ACC112 (cell line): ENCODE measurements at regions not wholly inside any gene's neighbourhood (a gene's known extent, or its start where the extent isn't known, plus 50 kb on each side); places are given as distances from the start of the nearest gene placed in this dataset.

Experiments
- H2AFZ ChIP-seq: fragments of 200-600 bp; sonication (generic); one replicate; pipeline ENCODE4 v1.6.0; 2017; ENCODE audit warnings: antibody characterized with exemption, low read length; ENCODE audit not compliant: unreplicated experiment
- H3K27ac ChIP-seq: fragments of 200-600 bp; sonication (generic); 2 replicates; pipeline ENCODE4 v1.5.1; 2014; ENCODE audit warnings: low read depth, mild to moderate bottlenecking, antibody characterized with exemption, low read length, moderate library complexity
- H3K27me3 ChIP-seq: fragments of 200-600 bp; sonication (generic); 2 replicates; pipeline ENCODE4 v1.6.1; 2014; ENCODE audit warnings: mild to moderate bottlenecking, antibody characterized with exemption, low read length, moderate library complexity, mixed read lengths; ENCODE audit not compliant: insufficient read depth
- H3K36me3 ChIP-seq: fragments of 200-600 bp; sonication (generic); 2 replicates; pipeline ENCODE4 v1.6.1; 2016; ENCODE audit warnings: mild to moderate bottlenecking, antibody characterized with exemption, low read length, moderate library complexity, mixed read lengths; ENCODE audit not compliant: insufficient read depth
- H3K4me1 ChIP-seq: fragments of 200-600 bp; sonication (generic); one replicate; pipeline ENCODE4 v1.6.1; 2016; ENCODE audit warnings: low read length, mixed read lengths; ENCODE audit not compliant: insufficient read depth, unreplicated experiment, control insufficient read depth
- H3K4me3 ChIP-seq: fragments of 200-600 bp; sonication (generic); 2 replicates; pipeline ENCODE4 v1.5.1; 2014; ENCODE audit warnings: mild to moderate bottlenecking, low read depth, low read length
- H3K79me2 ChIP-seq: fragments of 200-600 bp; sonication (generic); one replicate; pipeline ENCODE4 v1.6.0; 2016; ENCODE audit warnings: low read length; ENCODE audit not compliant: control insufficient read depth, unreplicated experiment, insufficient read depth

DNA sequence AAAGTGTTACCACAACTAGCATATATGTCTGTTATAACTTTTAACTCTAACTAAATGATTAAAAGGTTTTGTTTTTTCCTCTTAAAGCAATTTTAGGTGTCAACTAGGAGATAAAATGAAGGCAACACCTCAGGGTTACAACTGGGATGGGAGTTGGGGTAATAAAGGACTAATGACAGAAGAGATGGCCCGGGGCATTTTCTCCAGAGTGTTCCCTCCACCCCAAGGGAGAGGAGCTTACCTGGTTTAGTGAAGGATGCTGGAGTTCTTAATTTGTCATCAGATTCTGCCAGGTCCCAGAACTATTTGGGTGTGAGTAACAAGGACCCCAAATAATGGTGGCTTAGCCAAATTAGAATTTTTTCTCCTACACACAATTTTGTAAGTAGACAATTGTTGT lies 260.3 kb downstream of the CD109 start:
- H3K36me3 ChIP-seq: no peaks in the 10 kb centered on the region
- H2AFZ ChIP-seq: no peak overlapping the region
- no peak overlapping the region for H3K27ac ChIP-seq
- H3K4me1 ChIP-seq: no peaks in the 10 kb centered on the region
- H3K27me3 ChIP-seq: no peaks in the 10 kb centered on the region
- no peak overlapping the region for H3K4me3 ChIP-seq
- H3K79me2 ChIP-seq: no peaks in the 10 kb centered on the region

GRCh38 chr6:73955800-73956199 lies 259.8 kb downstream of the CD109 start:
- no peaks in the 10 kb centered on the region for H3K79me2 ChIP-seq
- H3K27ac ChIP-seq: no peak overlapping the region
- no peaks in the 10 kb centered on the region for H3K36me3 ChIP-seq
- no peaks in the 10 kb centered on the region for H3K27me3 ChIP-seq
- no peak overlapping the region for H3K4me3 ChIP-seq
- no peaks in the 10 kb centered on the region for H3K4me1 ChIP-seq
- H2AFZ ChIP-seq: no peak overlapping the region

DNA sequence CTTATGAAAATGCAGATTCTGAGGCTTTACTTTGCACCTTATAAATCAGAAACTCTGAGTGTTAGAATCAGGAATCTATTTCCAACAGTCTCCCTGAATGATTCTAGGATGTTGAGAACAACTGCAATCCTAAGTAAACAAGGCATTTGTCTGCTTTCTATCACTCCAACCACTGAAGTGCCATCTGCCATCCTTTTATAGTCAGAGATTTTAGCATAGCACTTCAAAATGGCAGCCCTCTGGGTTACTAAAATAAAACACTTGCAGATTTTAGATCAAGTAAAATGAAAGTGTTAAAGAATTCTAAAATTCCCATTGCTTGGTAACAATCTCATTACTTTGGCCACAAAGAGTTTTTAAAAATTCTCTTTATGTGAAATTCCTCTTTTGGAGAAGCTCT lies 258.9 kb downstream of the CD109 start:
- H3K27ac ChIP-seq: no peak overlapping the region
- no peaks in the 10 kb centered on the region for H3K27me3 ChIP-seq
- H3K36me3 ChIP-seq: no peaks in the 10 kb centered on the region
- no peaks in the 10 kb centered on the region for H3K79me2 ChIP-seq
- no peak overlapping the region for H2AFZ ChIP-seq
- no peak overlapping the region for H3K4me3 ChIP-seq
- H3K4me1 ChIP-seq: no peaks in the 10 kb centered on the region

DNA sequence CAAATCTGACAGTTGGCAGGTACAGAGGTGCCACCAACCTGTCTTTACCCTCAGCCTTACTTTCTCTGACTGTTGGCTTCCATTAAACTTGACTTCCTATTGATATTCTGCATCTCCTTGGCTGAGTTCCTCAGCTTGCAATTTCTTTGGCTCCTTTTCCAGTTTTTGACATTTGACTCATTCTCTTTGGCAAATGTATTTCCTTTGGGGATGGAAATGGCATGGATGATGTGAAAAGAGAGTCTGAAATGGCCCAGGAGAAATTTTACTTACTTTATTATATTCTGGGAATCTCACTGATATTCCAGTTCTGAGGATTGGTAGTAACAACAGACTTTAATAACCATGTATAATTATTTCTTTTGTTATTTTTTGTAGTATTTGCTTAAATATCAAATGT lies 255.2 kb downstream of the CD109 start:
- no peak overlapping the region for H3K27ac ChIP-seq
- H3K36me3 ChIP-seq: no peaks in the 10 kb centered on the region
- H3K4me1 ChIP-seq: no peaks in the 10 kb centered on the region

GRCh38 chr6:73943930-73944652 lies 248.1 kb downstream of the CD109 start:
- Histone ChIP-seq H3K4me1 (peaks cover 13% of the 10 kb centered on the region), H3K36me3 (no peaks in the 10 kb centered on the region), H3K4me3 (no peak overlapping the region), H3K79me2 (no peaks in the 10 kb centered on the region), H3K27ac (no peak overlapping the region), H3K27me3 (no peaks in the 10 kb centered on the region), H2AFZ (no peak overlapping the region)

More for the DNA sequence above, 255.2 kb downstream of the CD109 start:
- Histone ChIP-seq H3K4me3 (no peak overlapping the region), H2AFZ (no peak overlapping the region), H3K79me2 (no peaks in the 10 kb centered on the region), H3K27me3 (no peaks in the 10 kb centered on the region)

DNA sequence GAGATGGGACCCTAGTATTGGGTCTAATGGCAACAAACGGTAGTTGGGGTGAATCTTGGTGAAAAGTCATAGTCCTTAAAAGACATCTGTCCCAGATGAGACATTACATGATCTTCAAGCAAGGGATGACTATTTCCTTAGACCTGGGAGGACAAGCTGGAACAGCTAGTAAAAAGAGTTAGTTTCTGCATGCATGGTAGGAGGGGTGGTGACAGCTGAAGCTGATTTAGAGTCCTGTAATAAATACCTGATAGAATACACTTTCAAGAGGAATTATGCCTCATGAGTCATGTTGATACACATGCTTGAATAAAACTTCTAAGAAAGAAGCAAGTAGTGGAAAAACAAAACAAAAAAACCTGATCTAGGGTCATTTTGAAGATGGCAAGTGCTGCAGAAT lies 247.4 kb downstream of the CD109 start:
- Histone ChIP-seq H2AFZ (no peak overlapping the region), H3K79me2 (no peaks in the 10 kb centered on the region), H3K27me3 (no peaks in the 10 kb centered on the region), H3K36me3 (no peaks in the 10 kb centered on the region), H3K27ac (no peak overlapping the region), H3K4me1 (peaks cover 13% of the 10 kb centered on the region), H3K4me3 (no peak overlapping the region)

DNA sequence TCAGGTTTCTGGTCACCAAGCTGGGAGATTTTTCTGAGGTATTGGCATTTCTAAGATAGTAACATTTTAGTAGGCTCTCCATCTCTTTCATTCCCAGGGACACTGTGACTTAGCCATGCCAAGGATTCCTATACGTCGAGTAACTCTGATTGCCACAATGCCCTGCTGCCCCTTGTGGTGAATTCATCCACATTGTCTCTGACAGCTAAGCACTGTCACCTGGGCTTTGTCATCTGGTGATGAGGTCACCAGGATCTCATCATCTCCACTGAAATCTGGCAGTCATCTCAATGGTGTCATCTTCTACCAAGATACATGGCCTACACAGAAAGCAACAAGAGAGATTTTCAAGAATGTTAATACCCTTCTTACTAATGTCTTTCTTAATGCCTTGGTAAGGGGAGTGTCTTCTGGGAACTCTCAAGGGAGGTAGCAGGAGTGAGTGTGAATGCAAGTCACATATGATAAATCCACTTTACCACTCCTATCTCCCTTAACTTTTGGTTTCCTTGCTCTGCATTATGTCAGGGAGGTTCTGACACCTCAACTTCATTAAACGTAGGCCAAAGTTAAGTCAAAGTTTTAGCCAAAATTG lies 246.7 kb downstream of the CD109 start:
- Histone ChIP-seq H3K4me3 (no peak overlapping the region), H3K27me3 (no peaks in the 10 kb centered on the region), H3K27ac (peak overlapping the region; percentile 10; the same call in 1 of the 2 replicates), H3K79me2 (no peaks in the 10 kb centered on the region), H3K36me3 (no peaks in the 10 kb centered on the region), H3K4me1 (peaks cover 13% of the 10 kb centered on the region), H2AFZ (no peak overlapping the region)

DNA sequence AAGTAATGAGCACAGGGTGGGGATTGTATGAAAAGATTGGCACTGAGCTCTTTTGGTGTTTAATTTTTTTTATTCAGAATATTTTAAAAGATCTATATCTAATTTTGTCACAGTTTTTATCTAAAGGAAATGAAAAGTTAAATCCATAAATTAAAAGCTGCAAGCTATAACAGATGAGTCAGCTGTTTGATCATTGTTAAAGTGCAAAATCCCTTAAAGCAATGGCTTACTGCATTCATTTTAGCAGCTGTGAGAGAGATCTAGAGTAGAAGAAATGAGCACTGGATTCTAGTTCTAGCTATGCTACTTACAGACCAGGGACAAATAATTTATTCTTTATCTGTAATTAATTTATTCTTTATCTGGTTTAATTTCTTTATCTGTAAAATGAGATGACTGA lies 245.9 kb downstream of the CD109 start:
- Histone ChIP-seq H3K36me3 (no peaks in the 10 kb centered on the region), H3K4me3 (no peak overlapping the region), H3K27ac (no peak overlapping the region), H3K27me3 (no peaks in the 10 kb centered on the region), H3K79me2 (no peaks in the 10 kb centered on the region), H2AFZ (no peak overlapping the region), H3K4me1 (peaks cover 13% of the 10 kb centered on the region)

GRCh38 chr6:73937805-73938204 lies 241.8 kb downstream of the CD109 start:
- no peak overlapping the region for H2AFZ ChIP-seq
- H3K4me3 ChIP-seq: no peak overlapping the region
- no peaks in the 10 kb centered on the region for H3K27me3 ChIP-seq
- H3K4me1 ChIP-seq: peaks cover 5% of the 10 kb centered on the region
- no peak overlapping the region for H3K27ac ChIP-seq
- no peaks in the 10 kb centered on the region for H3K79me2 ChIP-seq
- no peaks in the 10 kb centered on the region for H3K36me3 ChIP-seq

- H3K27me3 ChIP-seq: peaks cover 21% of the 10 kb centered on the region
- H2AFZ ChIP-seq: no peak overlapping the region
- H3K27ac ChIP-seq: no peak overlapping the region
- H3K36me3 ChIP-seq: no peaks in the 10 kb centered on the region
- no peak overlapping the region for H3K4me3 ChIP-seq
- no peaks in the 10 kb centered on the region for H3K4me1 ChIP-seq
- H3K79me2 ChIP-seq: no peaks in the 10 kb centered on the region
These were observed 236.9 kb downstream of the CD109 start for GRCh38 chr6:73932866-73933265.

DNA sequence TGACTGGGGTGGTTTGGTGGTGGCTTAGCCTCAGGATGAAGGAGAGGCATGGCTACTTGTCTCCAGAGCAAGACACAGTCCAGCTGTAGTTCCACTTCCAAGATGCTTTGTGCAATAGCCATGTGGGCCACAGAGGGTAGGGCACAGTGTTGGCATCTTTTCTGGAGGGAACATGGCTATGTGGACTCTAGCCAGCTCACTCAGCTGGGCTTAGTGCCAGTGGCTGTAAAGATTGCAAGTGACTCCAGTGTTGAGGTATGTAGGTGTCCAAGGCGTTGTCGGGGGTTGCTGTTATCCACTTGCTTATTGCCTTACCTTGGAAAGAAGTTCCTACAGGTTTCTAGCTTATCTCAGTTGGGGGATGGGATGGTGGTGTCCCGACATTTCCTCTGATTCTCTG lies 233.4 kb downstream of the CD109 start:
- no peak overlapping the region for H3K4me3 ChIP-seq
- no peaks in the 10 kb centered on the region for H3K36me3 ChIP-seq
- H3K79me2 ChIP-seq: no peaks in the 10 kb centered on the region
- peaks cover 30% of the 10 kb centered on the region for H3K27me3 ChIP-seq
- H3K4me1 ChIP-seq: no peaks in the 10 kb centered on the region
- H2AFZ ChIP-seq: no peak overlapping the region
- no peak overlapping the region for H3K27ac ChIP-seq
